Natural killer cell treated with Interleukin-12 subunit alpha and Interleukin-12 subunit beta and Interleukin-15 and Interleukin-18, amount 100 ng/mL, for 72 hours (primary cell): ENCODE measurements at regions not wholly inside any gene's neighbourhood (a gene's known extent, or its start where the extent isn't known, plus 50 kb on each side); places are given as distances from the start of the nearest gene placed in this dataset.
A peak's percentile ranks its signal among the peaks of the same experiment; 100 is the strongest.

Experiments used
- ATAC-seq, 2 donors: fragments of 150-1000 bp; cut with Tn5 transposase in 1 of 2; sonication (Bioruptor Pico), chemical (Tn5 transposase) in 1 of 2; 2 replicates each; pipeline ENCODE4 v1.10.0; 2021
- DNase-seq: peaks from one replicate; pipeline ENCODE4 v3.0.0; 2022; ENCODE audit warnings: low spot score
- H3K27ac Mint-ChIP-seq, 2 donors: 1 replicate in 1 of 2; 2 replicates in 1 of 2; pipeline ENCODE4 v1.8.0; 2022; ENCODE audit warnings: mixed read lengths in 2 of 2, mild to moderate bottlenecking in 1 of 2, moderate library complexity in 1 of 2
- H3K27me3 Mint-ChIP-seq, 2 donors: 1 replicate in 1 of 2; 2 replicates in 1 of 2; pipeline ENCODE4 v1.8.0; 2022; ENCODE audit warnings: mixed read lengths in 2 of 2
- H3K36me3 Mint-ChIP-seq: one replicate; pipeline ENCODE4 v1.8.0; 2022; ENCODE audit warnings: mixed read lengths
- H3K4me1 Mint-ChIP-seq, 2 donors: 1 replicate in 1 of 2; 2 replicates in 1 of 2; pipeline ENCODE4 v1.8.0; 2022; ENCODE audit warnings: low read depth in 2 of 2, mixed read lengths in 2 of 2, mild to moderate bottlenecking in 1 of 2
- H3K4me3 Mint-ChIP-seq: one replicate; pipeline ENCODE4 v1.8.0; 2022; ENCODE audit warnings: mixed read lengths
- H3K9me3 Mint-ChIP-seq: 2 replicates; pipeline ENCODE4 v1.8.0; 2022; ENCODE audit warnings: mixed read lengths

GRCh38 chr10:130360826-130361311 lies 224.7 kb downstream of the GLRX3 start:
- Mint-ChIP-seq H3K27me3 (peaks cover 0 to 6% of the 10 kb centered on the region in 2 donors), H3K4me1 (no peaks in the 10 kb centered on the region), H3K27ac (no peak overlapping the region), H3K4me3 (no peak overlapping the region), H3K9me3 (no peaks in the 10 kb centered on the region), H3K36me3 (no peaks in the 10 kb centered on the region)
- ATAC-seq, result no peak
- DNase-seq, result no peak

- H3K27me3 Mint-ChIP-seq, result peaks cover 0 to 6% of the 10 kb centered on the region in 2 donors
- no peaks in the 10 kb centered on the region for H3K36me3 Mint-ChIP-seq
- no peaks in the 10 kb centered on the region for H3K4me1 Mint-ChIP-seq
- DNase-seq (peak; percentile 46), ATAC-seq (no peak)
- H3K9me3 Mint-ChIP-seq, result no peaks in the 10 kb centered on the region
- H3K4me3 Mint-ChIP-seq, result no peak overlapping the region
- no peak overlapping the region for H3K27ac Mint-ChIP-seq
These were observed 225.3 kb downstream of the GLRX3 start for GRCh38 chr10:130361351-130362105.

- Mint-ChIP-seq H3K4me1 (no peaks in the 10 kb centered on the region), H3K9me3 (no peaks in the 10 kb centered on the region), H3K27ac (no peak overlapping the region), H3K36me3 (no peaks in the 10 kb centered on the region), H3K27me3 (peaks cover 0 to 6% of the 10 kb centered on the region in 2 donors), H3K4me3 (no peak overlapping the region)
- no peak for DNase-seq
- ATAC-seq, result no peak
These were observed 226.1 kb downstream of the GLRX3 start for GRCh38 chr10:130362308-130362761.

GRCh38 chr10:130363051-130363450 lies 226.9 kb downstream of the GLRX3 start:
- Mint-ChIP-seq H3K36me3 (no peaks in the 10 kb centered on the region), H3K9me3 (no peaks in the 10 kb centered on the region), H3K4me3 (no peak overlapping the region), H3K27ac (no peak overlapping the region), H3K27me3 (peaks cover 0 to 6% of the 10 kb centered on the region in 2 donors), H3K4me1 (no peaks in the 10 kb centered on the region)
- ATAC-seq, result no peak
- peak; percentile 6 for DNase-seq

- DNase-seq (no peak), ATAC-seq (no peak)
- peaks cover 0 to 6% of the 10 kb centered on the region in 2 donors for H3K27me3 Mint-ChIP-seq
- no peaks in the 10 kb centered on the region for H3K9me3 Mint-ChIP-seq
- H3K27ac Mint-ChIP-seq, result no peak overlapping the region
- H3K4me1 Mint-ChIP-seq, result no peaks in the 10 kb centered on the region
- no peak overlapping the region for H3K4me3 Mint-ChIP-seq
- no peaks in the 10 kb centered on the region for H3K36me3 Mint-ChIP-seq
These were observed 227.8 kb downstream of the GLRX3 start for GRCh38 chr10:130363899-130364445.

- Mint-ChIP-seq H3K27ac (no peak overlapping the region), H3K4me3 (no peak overlapping the region), H3K27me3 (peaks cover 0 to 6% of the 10 kb centered on the region in 2 donors), H3K9me3 (no peaks in the 10 kb centered on the region), H3K36me3 (no peaks in the 10 kb centered on the region), H3K4me1 (no peaks in the 10 kb centered on the region)
- DNase-seq (no peak), ATAC-seq (no peak)
These were observed 228.6 kb downstream of the GLRX3 start for GRCh38 chr10:130364631-130365411.

GRCh38 chr10:130368761-130369560 lies 232.8 kb downstream of the GLRX3 start:
- H3K4me1 Mint-ChIP-seq, result no peaks in the 10 kb centered on the region
- peaks cover 0 to 4% of the 10 kb centered on the region in 2 donors for H3K27me3 Mint-ChIP-seq
- H3K27ac Mint-ChIP-seq, result no peak overlapping the region
- H3K36me3 Mint-ChIP-seq, result no peaks in the 10 kb centered on the region
- H3K4me3 Mint-ChIP-seq, result no peak overlapping the region
- DNase-seq (no peak), ATAC-seq (no peak)
- H3K9me3 Mint-ChIP-seq, result no peaks in the 10 kb centered on the region

- H3K36me3 Mint-ChIP-seq, result no peaks in the 10 kb centered on the region
- ATAC-seq, result no peak
These were observed 233.6 kb downstream of the GLRX3 start for GRCh38 chr10:130369645-130370381.

GRCh38 chr10:130370721-130371120 lies 234.5 kb downstream of the GLRX3 start:
- no peak for DNase-seq
- ATAC-seq, result no peak
- no peaks in the 10 kb centered on the region for H3K27me3 Mint-ChIP-seq
- H3K9me3 Mint-ChIP-seq, result no peaks in the 10 kb centered on the region
- H3K4me3 Mint-ChIP-seq, result no peak overlapping the region
- no peaks in the 10 kb centered on the region for H3K4me1 Mint-ChIP-seq
- no peak overlapping the region for H3K27ac Mint-ChIP-seq
- H3K36me3 Mint-ChIP-seq, result no peaks in the 10 kb centered on the region

More at GRCh38 chr10:130369645-130370381, 233.6 kb downstream of the GLRX3 start:
- no peak overlapping the region for H3K4me3 Mint-ChIP-seq
- no peaks in the 10 kb centered on the region for H3K27me3 Mint-ChIP-seq
- DNase-seq, result no peak
- H3K4me1 Mint-ChIP-seq, result no peaks in the 10 kb centered on the region
- H3K27ac Mint-ChIP-seq, result no peak overlapping the region
- no peaks in the 10 kb centered on the region for H3K9me3 Mint-ChIP-seq

- no peak overlapping the region for H3K4me3 Mint-ChIP-seq
- H3K27ac Mint-ChIP-seq, result no peak overlapping the region
- H3K27me3 Mint-ChIP-seq, result no peaks in the 10 kb centered on the region
- no peaks in the 10 kb centered on the region for H3K4me1 Mint-ChIP-seq
- no peaks in the 10 kb centered on the region for H3K9me3 Mint-ChIP-seq
- no peak for ATAC-seq
- H3K36me3 Mint-ChIP-seq, result no peaks in the 10 kb centered on the region
- no peak for DNase-seq
These were observed 235.0 kb downstream of the GLRX3 start for GRCh38 chr10:130371156-130371555.

GRCh38 chr10:130371666-130372065 lies 235.5 kb downstream of the GLRX3 start:
- Mint-ChIP-seq H3K36me3 (no peaks in the 10 kb centered on the region), H3K4me1 (no peaks in the 10 kb centered on the region), H3K4me3 (no peak overlapping the region), H3K9me3 (no peaks in the 10 kb centered on the region), H3K27ac (no peak overlapping the region), H3K27me3 (no peaks in the 10 kb centered on the region)
- ATAC-seq, result peak in 1 of 2 donors; percentile 22
- no peak for DNase-seq

- DNase-seq, result no peak
- ATAC-seq, result no peak
- no peak overlapping the region for H3K27ac Mint-ChIP-seq
- H3K4me1 Mint-ChIP-seq, result no peaks in the 10 kb centered on the region
- H3K27me3 Mint-ChIP-seq, result no peaks in the 10 kb centered on the region
- H3K4me3 Mint-ChIP-seq, result no peak overlapping the region
- H3K9me3 Mint-ChIP-seq, result no peaks in the 10 kb centered on the region
- H3K36me3 Mint-ChIP-seq, result no peaks in the 10 kb centered on the region
These were observed 236.0 kb downstream of the GLRX3 start for GRCh38 chr10:130372222-130372621.

- H3K4me1 Mint-ChIP-seq, result no peaks in the 10 kb centered on the region
- DNase-seq, result no peak
- no peaks in the 10 kb centered on the region for H3K9me3 Mint-ChIP-seq
- no peak for ATAC-seq
- H3K27me3 Mint-ChIP-seq, result no peaks in the 10 kb centered on the region
- H3K4me3 Mint-ChIP-seq, result no peak overlapping the region
- no peaks in the 10 kb centered on the region for H3K36me3 Mint-ChIP-seq
- H3K27ac Mint-ChIP-seq, result no peak overlapping the region
These were observed 236.7 kb downstream of the GLRX3 start for GRCh38 chr10:130372866-130373265.
